ENCODE measurements at regions not wholly inside any gene's neighbourhood (a gene's known extent, or its start where the extent isn't known, plus 50 kb on each side); places are given as distances from the start of the nearest gene placed in this dataset.

DNA sequence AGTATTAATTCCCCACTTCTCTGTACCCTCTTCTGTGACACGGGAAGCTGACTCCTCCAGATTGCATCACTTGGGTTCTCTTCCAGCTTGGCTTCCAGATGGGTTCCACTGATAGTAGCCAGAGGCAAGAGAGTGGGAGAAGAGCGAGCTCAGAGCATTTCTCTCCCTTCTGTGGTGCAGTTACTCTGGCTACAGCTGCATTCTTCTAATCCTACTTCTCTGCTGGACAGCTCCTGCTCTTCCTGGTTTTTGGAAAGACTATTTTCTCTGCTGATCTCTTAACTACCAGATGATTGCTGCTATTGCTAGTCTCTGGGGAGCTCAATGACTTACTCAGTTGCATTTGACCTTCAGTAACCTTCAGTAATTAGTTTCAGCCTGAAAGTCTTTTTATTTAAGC lies 187.5 kb upstream of the MAP2 start:
- POLR2A ChIA-PET (ENCODE audit: unreplicated experiment) = no interaction called here

GRCh38 chr2:209238765-209239584 lies 184.9 kb upstream of the MAP2 start:
- CTCF ChIA-PET = no interaction called here
- H4K20me1 ChIP-seq (ENCODE audit: low read length) = no peaks in the 10 kb centered on the region
- no peak overlapping the region for H2AFZ ChIP-seq (ENCODE audit: low read length)
- H3K9me3 ChIP-seq (ENCODE audit: low read length) = no peaks in the 10 kb centered on the region
- intact Hi-C loops (cut with micrococcal nuclease) = no loop called here
- TF ChIP-seq EZH2 (IDR thresholded peaks at IDR 0.05; ENCODE audit: low read length, unreplicated experiment) = no peak
- TF ChIP-seq EZH2phosphoT487 (IDR thresholded peaks at IDR 0.05; ENCODE audit: borderline replicate concordance, low read length) = no peak
- TF ChIP-seq CTCF (conservative IDR thresholded peaks at IDR 0.05; ENCODE audit: low read depth, low read length) = no peak
- no peak overlapping the region for H3K27ac ChIP-seq (ENCODE audit: low read length)
- no peak overlapping the region for H3K9ac ChIP-seq (ENCODE audit: low read length)
- no peaks in the 10 kb centered on the region for H3K9me2 ChIP-seq (replicated peaks; ENCODE audit: low read length)
- DNase-seq (no peak), ATAC-seq (no peak)
- POLR2A ChIA-PET (ENCODE audit: unreplicated experiment) = no interaction called here
- no peaks in the 10 kb centered on the region for H3K4me1 ChIP-seq (ENCODE audit: insufficient read depth, low read length)
- no peak overlapping the region for H3K4me3 ChIP-seq (ENCODE audit: low read length)
- H3K4me2 ChIP-seq (ENCODE audit: low read length) = no peak overlapping the region
- BruUV-seq (replicated peaks) = no TSS peak
- no peaks in the 10 kb centered on the region for H3F3A ChIP-seq (ENCODE audit: low read length, unreplicated experiment)
- H3K36me3 ChIP-seq (ENCODE audit: low read depth, low read length) = no peaks in the 10 kb centered on the region
- H3K79me2 ChIP-seq (ENCODE audit: low read length) = no peaks in the 10 kb centered on the region
- H3K27me3 ChIP-seq (ENCODE audit: low read length) = no peaks in the 10 kb centered on the region

More for the DNA sequence above, 187.5 kb upstream of the MAP2 start:
- H4K20me1 ChIP-seq (ENCODE audit: low read length) = no peaks in the 10 kb centered on the region
- ATAC-seq (no peak), DNase-seq (no peak)
- intact Hi-C loops (cut with micrococcal nuclease) = no loop called here
- H2AFZ ChIP-seq (ENCODE audit: low read length) = no peak overlapping the region
- TF ChIP-seq EZH2 (IDR thresholded peaks at IDR 0.05; ENCODE audit: low read length, unreplicated experiment) = no peak
- TF ChIP-seq CTCF (conservative IDR thresholded peaks at IDR 0.05; ENCODE audit: low read depth, low read length) = no peak
- TF ChIP-seq EZH2phosphoT487 (IDR thresholded peaks at IDR 0.05; ENCODE audit: borderline replicate concordance, low read length) = no peak
- H3K9me2 ChIP-seq (replicated peaks; ENCODE audit: low read length) = no peaks in the 10 kb centered on the region
- H3K36me3 ChIP-seq (ENCODE audit: low read depth, low read length) = no peaks in the 10 kb centered on the region
- no peak overlapping the region for H3K4me3 ChIP-seq (ENCODE audit: low read length)
- H3K79me2 ChIP-seq (ENCODE audit: low read length) = no peaks in the 10 kb centered on the region
- BruUV-seq (replicated peaks) = no TSS peak
- CTCF ChIA-PET = no interaction called here
- no peaks in the 10 kb centered on the region for H3K27me3 ChIP-seq (ENCODE audit: low read length)
- no peaks in the 10 kb centered on the region for H3K4me1 ChIP-seq (ENCODE audit: insufficient read depth, low read length)
- H3F3A ChIP-seq (ENCODE audit: low read length, unreplicated experiment) = no peaks in the 10 kb centered on the region
- H3K27ac ChIP-seq (ENCODE audit: low read length) = no peak overlapping the region
- H3K4me2 ChIP-seq (ENCODE audit: low read length) = no peak overlapping the region
- no peaks in the 10 kb centered on the region for H3K9me3 ChIP-seq (ENCODE audit: low read length)
- H3K9ac ChIP-seq (ENCODE audit: low read length) = no peak overlapping the region

GRCh38 chr2:209239585-209239938 lies 184.3 kb upstream of the MAP2 start:
- H3K79me2 ChIP-seq (ENCODE audit: low read length) = no peaks in the 10 kb centered on the region
- CTCF ChIA-PET = no interaction called here
- no peak overlapping the region for H3K4me2 ChIP-seq (ENCODE audit: low read length)
- H3K9me3 ChIP-seq (ENCODE audit: low read length) = no peaks in the 10 kb centered on the region
- POLR2A ChIA-PET (ENCODE audit: unreplicated experiment) = no interaction called here
- H3F3A ChIP-seq (ENCODE audit: low read length, unreplicated experiment) = no peaks in the 10 kb centered on the region
- H3K36me3 ChIP-seq (ENCODE audit: low read depth, low read length) = no peaks in the 10 kb centered on the region
- TF ChIP-seq CTCF (conservative IDR thresholded peaks at IDR 0.05; ENCODE audit: low read depth, low read length) (no peak), EZH2 (IDR thresholded peaks at IDR 0.05; ENCODE audit: low read length, unreplicated experiment) (no peak), EZH2phosphoT487 (IDR thresholded peaks at IDR 0.05; ENCODE audit: borderline replicate concordance, low read length) (no peak)
- no peak overlapping the region for H3K4me3 ChIP-seq (ENCODE audit: low read length)
- H3K27me3 ChIP-seq (ENCODE audit: low read length) = no peaks in the 10 kb centered on the region
- H3K9ac ChIP-seq (ENCODE audit: low read length) = no peak overlapping the region
- no peaks in the 10 kb centered on the region for H3K9me2 ChIP-seq (replicated peaks; ENCODE audit: low read length)
- H4K20me1 ChIP-seq (ENCODE audit: low read length) = no peaks in the 10 kb centered on the region
- no peaks in the 10 kb centered on the region for H3K4me1 ChIP-seq (ENCODE audit: insufficient read depth, low read length)
- BruUV-seq (replicated peaks) = no TSS peak
- DNase-seq = no peak
- ATAC-seq = no peak
- no peak overlapping the region for H2AFZ ChIP-seq (ENCODE audit: low read length)
- H3K27ac ChIP-seq (ENCODE audit: low read length) = no peak overlapping the region
- intact Hi-C loops (cut with micrococcal nuclease) = no loop called here

Measured in PC-3 (cell line).